ENCODE measurements at regions not wholly inside any gene's neighbourhood (a gene's known extent, or its start where the extent isn't known, plus 50 kb on each side); places are given as distances from the start of the nearest gene placed in this dataset.

GRCh38 chr20:58569241-58570125, 54.3 kb upstream of the APCDD1L start:
- TF ChIP-seq CTCF (IDR thresholded peaks at IDR 0.05) = no peak
- no peak for DNase-seq (ENCODE audit: low spot score)
- Histone ChIP-seq H3K4me3 (no peak overlapping the region), H3K27ac (no peak overlapping the region)

DNA sequence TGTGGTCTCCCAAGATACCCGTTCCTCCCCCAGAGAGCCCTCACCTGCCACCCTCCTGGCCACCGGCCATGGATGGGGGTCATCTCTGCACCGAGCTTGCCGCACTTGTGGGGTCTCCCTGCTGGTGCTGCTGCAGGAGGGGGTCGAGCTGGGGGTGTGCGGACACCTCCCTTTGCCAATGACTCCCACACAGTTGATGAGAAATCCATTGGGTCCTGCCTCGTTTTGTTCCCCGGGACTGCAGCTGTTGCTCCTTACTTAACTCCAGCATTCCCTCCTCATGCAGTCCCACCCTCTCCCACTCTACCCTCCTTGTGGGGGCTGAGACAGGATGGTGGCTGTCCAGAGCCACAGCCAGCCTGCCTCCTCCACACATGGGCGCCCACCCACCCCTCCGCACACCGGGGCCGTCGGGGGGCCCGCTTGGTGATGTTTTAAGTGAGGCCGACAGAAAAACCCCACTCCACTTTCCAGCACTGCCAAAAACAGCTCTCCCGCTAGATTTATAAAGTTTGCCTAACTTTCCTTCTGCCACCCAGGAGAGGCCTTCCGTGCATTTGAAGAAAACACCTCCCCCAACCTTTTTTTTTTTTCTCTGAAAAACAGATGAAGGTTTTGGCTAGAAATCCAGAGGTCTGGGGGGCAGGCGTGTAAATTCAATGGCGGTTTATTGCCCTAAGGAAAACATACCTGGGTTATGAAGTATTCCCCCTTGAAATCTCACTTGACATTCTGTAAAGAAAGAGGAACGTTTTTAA, 53.5 kb upstream of the APCDD1L start:
- Histone ChIP-seq H3K27ac (no peak overlapping the region), H3K4me3 (no peak overlapping the region)
- no peak for DNase-seq (ENCODE audit: low spot score)
- TF ChIP-seq CTCF (IDR thresholded peaks at IDR 0.05) = no peak

DNA sequence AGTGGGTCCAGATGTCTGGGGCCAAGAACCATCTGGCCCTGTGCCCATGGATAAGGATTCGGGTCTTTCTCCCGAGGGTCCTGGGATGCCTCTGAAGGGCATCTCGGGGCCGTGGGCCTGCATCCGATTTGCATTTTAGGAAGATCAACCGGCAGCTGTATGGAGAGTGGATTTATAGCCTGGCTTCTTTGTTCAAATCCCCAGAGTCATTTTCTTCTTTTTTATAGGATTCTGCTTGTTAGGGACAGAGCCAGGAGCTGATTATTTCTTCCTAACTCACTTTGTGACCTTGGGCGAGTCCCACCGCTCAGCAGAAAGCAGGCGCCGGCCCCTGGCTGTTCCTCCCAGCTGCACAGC, 52.9 kb upstream of the APCDD1L start:
- no peak for DNase-seq (ENCODE audit: low spot score)
- Histone ChIP-seq H3K27ac (no peak overlapping the region), H3K4me3 (no peak overlapping the region)
- TF ChIP-seq CTCF (IDR thresholded peaks at IDR 0.05) = no peak

DNA sequence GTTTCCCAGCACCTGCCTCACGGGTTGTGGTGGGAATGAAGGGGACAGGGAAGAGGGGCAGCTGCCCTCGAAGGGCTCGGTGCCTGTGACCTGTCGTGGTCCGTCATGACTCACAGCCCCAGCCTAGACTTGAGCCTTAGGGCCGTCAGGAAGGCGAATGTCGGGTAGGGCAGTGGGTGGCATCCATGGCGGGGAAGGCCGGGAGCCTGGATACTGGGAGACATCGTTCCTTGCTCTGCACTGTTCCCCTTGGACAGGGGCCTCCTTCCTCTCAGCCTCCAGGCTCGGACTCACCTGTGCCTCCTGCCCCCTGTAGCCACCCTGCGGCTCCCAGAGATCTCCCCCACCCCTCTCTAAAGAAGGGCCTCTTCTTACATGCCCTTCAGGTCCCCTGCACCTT, 52.2 kb upstream of the APCDD1L start:
- no peak overlapping the region for H3K27ac ChIP-seq
- DNase-seq (ENCODE audit: low spot score) = no peak
- no peak overlapping the region for H3K4me3 ChIP-seq
- TF ChIP-seq CTCF (IDR thresholded peaks at IDR 0.05) = no peak

DNA sequence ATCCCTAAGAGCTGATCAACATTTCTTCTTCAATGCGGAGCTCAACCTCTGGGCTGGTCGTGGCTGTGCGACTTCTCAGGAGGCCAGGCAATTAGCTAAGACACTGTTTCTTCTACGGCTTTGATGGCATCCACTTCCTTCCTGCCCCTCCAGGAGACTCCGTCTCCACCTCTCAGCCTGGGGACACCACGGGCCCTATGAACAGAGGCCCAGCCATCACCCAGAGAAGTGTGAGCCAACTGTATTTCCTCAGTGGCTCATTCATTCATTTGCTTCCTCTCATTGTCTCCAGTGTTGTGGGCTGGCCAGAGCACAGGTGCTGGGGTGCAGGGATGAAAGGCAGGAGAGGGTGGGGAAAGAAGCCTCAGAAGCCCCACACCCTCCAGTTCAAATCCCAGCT, 51.8 kb upstream of the APCDD1L start:
- DNase-seq (ENCODE audit: low spot score) = no peak
- no peak for TF ChIP-seq CTCF (IDR thresholded peaks at IDR 0.05)
- Histone ChIP-seq H3K4me3 (no peak overlapping the region), H3K27ac (no peak overlapping the region)

GRCh38 chr20:58565461-58566175, 50.4 kb upstream of the APCDD1L start:
- Histone ChIP-seq H3K4me3 (no peak overlapping the region), H3K27ac (no peak overlapping the region)
- DNase-seq (ENCODE audit: low spot score) = no peak
- TF ChIP-seq CTCF (IDR thresholded peaks at IDR 0.05) = no peak

Data from coronary artery (tissue), 2 donors.